Smooth muscle cell (in vitro differentiated cells): ENCODE measurements at regions not wholly inside any gene's neighbourhood (a gene's known extent, or its start where the extent isn't known, plus 50 kb on each side); places are given as distances from the start of the nearest gene placed in this dataset.

Source experiments
- DNase-seq: peaks from one replicate; lab custom pipeline; 2025; ENCODE audit not compliant: unreplicated experiment; lab: John Stamatoyannopoulos, UW
- H2AFZ ChIP-seq: fragments of 200-600 bp; sonication (generic); 2 replicates; pipeline ENCODE4 v1.6.0; 2016; ENCODE audit warnings: antibody characterized with exemption, low read depth, mild to moderate bottlenecking
- H3F3A ChIP-seq: fragments of 200-600 bp; sonication (generic); 2 replicates; pipeline ENCODE4 v1.6.0; 2017; ENCODE audit warnings: antibody characterized with exemption, low read depth
- H3K27ac ChIP-seq: fragments of 200-600 bp; sonication (generic); 2 replicates; pipeline ENCODE4 v1.5.1; 2016; ENCODE audit warnings: low read depth, mild to moderate bottlenecking
- H3K27me3 ChIP-seq: fragments of 200-600 bp; sonication (generic); 2 replicates; pipeline ENCODE4 v1.6.1; 2016; ENCODE audit warnings: low read depth, mild to moderate bottlenecking
- H3K36me3 ChIP-seq: fragments of 200-600 bp; sonication (generic); 2 replicates; pipeline ENCODE4 v1.5.1; 2016; ENCODE audit warnings: low read depth
- H3K4me1 ChIP-seq: fragments of 200-600 bp; sonication (generic); 2 replicates; pipeline ENCODE4 v1.5.1; 2016; ENCODE audit warnings: low read depth
- H3K4me2 ChIP-seq: fragments of 200-600 bp; sonication (generic); 2 replicates; pipeline ENCODE4 v1.6.0; 2016; ENCODE audit warnings: mild to moderate bottlenecking
- H3K4me3 ChIP-seq: fragments of 200-600 bp; sonication (generic); 2 replicates; pipeline ENCODE4 v1.5.1; 2016; ENCODE audit warnings: mild to moderate bottlenecking
- H3K79me2 ChIP-seq: fragments of 200-600 bp; sonication (generic); 2 replicates; pipeline ENCODE4 v1.6.0; 2016; ENCODE audit warnings: low read depth, mild to moderate bottlenecking
- H3K9ac ChIP-seq: fragments of 200-600 bp; sonication (generic); 2 replicates; pipeline ENCODE4 v1.6.0; 2016; ENCODE audit warnings: low read depth
- H3K9me3 ChIP-seq: fragments of 200-600 bp; sonication (generic); replicated peaks from 2 replicates; pipeline ENCODE4 v1.5.1; 2016; ENCODE audit warnings: low read depth
- H4K20me1 ChIP-seq: fragments of 200-600 bp; sonication (generic); 2 replicates; pipeline ENCODE4 v1.6.0; 2016; ENCODE audit warnings: low read depth
- WGBS: methylation state at CpG from one replicate; pipeline ENCODE4 v1.1.7; 2016; ENCODE audit warnings: low lambda C conversion rate; 5-methylcytosine and 5-hydroxymethylcytosine counted together
- TF ChIP-seq, protein P1 (sequence below): fragments of 200-600 bp; sonication (generic); IDR thresholded peaks from 2 replicates; pipeline ENCODE4 v1.5.1; 2017; ENCODE audit warnings: borderline replicate concordance, mild to moderate bottlenecking, antibody characterized with exemption; ENCODE audit not compliant: insufficient read depth, poor library complexity, severe bottlenecking

DNA sequence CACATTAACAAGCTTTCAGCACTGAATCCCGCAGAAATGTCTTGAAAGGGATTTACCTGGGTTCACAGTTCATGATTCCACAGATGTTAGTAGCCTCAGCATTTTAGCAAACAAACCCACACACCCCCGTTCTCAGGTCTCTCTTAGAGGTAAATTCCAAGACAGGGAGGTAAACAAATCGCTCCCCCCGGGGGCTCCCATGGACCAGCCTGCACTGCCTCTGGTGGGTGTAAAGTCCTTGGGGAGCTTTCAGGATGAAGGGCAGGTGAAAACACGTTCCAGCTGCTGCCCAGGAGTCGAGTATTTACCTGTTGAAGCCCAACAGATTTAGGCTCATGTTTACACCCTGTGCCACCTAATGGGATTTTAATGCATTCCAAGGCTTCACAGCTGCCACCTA, 187.0 kb upstream of the FOXQ1 start:
- H3F3A ChIP-seq = no peaks in the 10 kb centered on the region
- H3K27ac ChIP-seq = no peak overlapping the region
- no peak overlapping the region for H3K4me2 ChIP-seq
- H3K9me3 ChIP-seq = no peaks in the 10 kb centered on the region
- no peak overlapping the region for H2AFZ ChIP-seq
- no peak overlapping the region for H3K4me3 ChIP-seq
- DNase-seq = no peak
- WGBS = 79% methylated on average over 6 of the region's 6 CpGs
- no peaks in the 10 kb centered on the region for H3K79me2 ChIP-seq
- TF ChIP-seq, protein P1, sequence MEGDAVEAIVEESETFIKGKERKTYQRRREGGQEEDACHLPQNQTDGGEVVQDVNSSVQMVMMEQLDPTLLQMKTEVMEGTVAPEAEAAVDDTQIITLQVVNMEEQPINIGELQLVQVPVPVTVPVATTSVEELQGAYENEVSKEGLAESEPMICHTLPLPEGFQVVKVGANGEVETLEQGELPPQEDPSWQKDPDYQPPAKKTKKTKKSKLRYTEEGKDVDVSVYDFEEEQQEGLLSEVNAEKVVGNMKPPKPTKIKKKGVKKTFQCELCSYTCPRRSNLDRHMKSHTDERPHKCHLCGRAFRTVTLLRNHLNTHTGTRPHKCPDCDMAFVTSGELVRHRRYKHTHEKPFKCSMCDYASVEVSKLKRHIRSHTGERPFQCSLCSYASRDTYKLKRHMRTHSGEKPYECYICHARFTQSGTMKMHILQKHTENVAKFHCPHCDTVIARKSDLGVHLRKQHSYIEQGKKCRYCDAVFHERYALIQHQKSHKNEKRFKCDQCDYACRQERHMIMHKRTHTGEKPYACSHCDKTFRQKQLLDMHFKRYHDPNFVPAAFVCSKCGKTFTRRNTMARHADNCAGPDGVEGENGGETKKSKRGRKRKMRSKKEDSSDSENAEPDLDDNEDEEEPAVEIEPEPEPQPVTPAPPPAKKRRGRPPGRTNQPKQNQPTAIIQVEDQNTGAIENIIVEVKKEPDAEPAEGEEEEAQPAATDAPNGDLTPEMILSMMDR = no peak
- no peaks in the 10 kb centered on the region for H3K4me1 ChIP-seq
- H3K36me3 ChIP-seq = no peaks in the 10 kb centered on the region
- no peak overlapping the region for H3K9ac ChIP-seq
- H4K20me1 ChIP-seq = no peaks in the 10 kb centered on the region
- no peaks in the 10 kb centered on the region for H3K27me3 ChIP-seq

DNA sequence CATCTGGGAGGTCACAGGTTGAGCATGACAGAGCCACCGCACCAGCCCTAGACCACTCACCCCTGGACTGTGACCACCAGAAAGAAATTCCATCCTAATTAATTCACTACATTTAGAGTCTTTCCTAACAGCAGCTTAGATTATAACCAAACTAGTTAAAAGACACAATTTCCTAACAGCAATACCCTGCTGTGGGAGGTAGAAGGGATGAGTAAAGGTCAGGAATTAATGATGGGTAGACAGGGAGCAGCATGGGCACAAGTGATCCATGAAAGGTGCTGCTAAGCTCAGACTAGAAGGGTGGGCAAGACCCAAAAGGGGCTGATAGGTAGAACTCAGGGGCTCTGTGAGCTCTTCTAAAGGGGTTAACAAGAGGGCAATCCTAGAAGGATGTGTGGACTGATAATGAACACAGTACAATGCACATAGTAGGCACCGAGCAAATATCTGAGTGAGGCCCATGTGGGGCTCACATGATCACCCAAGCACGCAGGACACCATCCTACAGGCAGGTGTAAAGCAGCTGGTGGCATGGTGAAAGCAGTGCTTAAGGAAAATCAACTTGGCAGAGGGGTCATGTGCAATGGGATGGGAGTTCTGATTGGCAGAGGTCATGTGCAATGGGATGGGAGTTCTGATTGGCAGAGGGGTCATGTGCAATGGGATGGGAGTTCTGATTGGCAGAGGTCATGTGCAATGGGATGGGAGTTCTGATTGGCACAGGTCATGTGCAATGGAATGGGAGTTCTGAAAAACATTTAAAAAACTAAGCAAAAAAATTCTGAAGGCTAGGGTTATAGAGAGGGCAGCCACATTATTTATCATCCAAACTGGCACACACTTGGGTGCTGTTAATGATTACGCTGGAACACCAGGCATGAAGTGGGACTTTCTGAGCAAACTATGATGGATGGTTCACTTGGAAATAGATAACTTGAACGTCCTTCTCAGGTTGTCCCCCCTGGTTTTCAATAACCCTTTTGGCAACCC, 188.2 kb upstream of the FOXQ1 start:
- H4K20me1 ChIP-seq = no peaks in the 10 kb centered on the region
- 94% methylated on average over 5 of the region's 5 CpGs for WGBS
- no peak overlapping the region for H2AFZ ChIP-seq
- TF ChIP-seq, protein P1 = no peak
- no peak overlapping the region for H3K27ac ChIP-seq
- no peaks in the 10 kb centered on the region for H3K4me1 ChIP-seq
- H3K79me2 ChIP-seq = no peaks in the 10 kb centered on the region
- H3K27me3 ChIP-seq = no peaks in the 10 kb centered on the region
- no peak for DNase-seq
- no peaks in the 10 kb centered on the region for H3K36me3 ChIP-seq
- H3K9ac ChIP-seq = no peak overlapping the region
- no peak overlapping the region for H3K4me3 ChIP-seq
- H3K9me3 ChIP-seq = no peaks in the 10 kb centered on the region
- no peaks in the 10 kb centered on the region for H3F3A ChIP-seq
- no peak overlapping the region for H3K4me2 ChIP-seq

DNA sequence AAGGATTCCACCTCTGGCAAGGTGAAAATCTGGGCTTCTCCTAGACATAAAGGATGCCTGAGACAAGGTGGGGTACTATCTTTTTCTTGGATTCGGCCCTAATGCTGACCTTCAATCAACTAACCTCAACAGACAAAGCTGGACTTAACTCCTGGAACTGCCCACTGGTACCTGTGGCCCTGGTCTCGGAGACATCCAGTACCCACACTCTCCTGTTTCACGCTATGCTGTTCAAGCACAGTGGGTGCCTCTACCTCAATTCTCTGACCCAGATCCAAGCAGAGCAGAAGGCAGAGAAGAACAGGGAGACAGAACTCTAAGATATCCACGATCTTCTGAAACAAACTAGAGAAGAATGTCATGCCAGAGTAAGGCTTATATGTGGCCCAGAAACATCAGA, 189.8 kb upstream of the FOXQ1 start:
- 94% methylated on average over 4 of the region's 4 CpGs for WGBS
- H3K9me3 ChIP-seq = no peaks in the 10 kb centered on the region
- H3K79me2 ChIP-seq = no peaks in the 10 kb centered on the region
- H3K36me3 ChIP-seq = no peaks in the 10 kb centered on the region
- H3K4me3 ChIP-seq = no peak overlapping the region
- no peaks in the 10 kb centered on the region for H4K20me1 ChIP-seq
- H3K4me1 ChIP-seq = no peaks in the 10 kb centered on the region
- H3K27ac ChIP-seq = no peak overlapping the region
- H3K9ac ChIP-seq = no peak overlapping the region
- H3F3A ChIP-seq = no peaks in the 10 kb centered on the region
- no peak overlapping the region for H2AFZ ChIP-seq
- no peak for DNase-seq
- H3K4me2 ChIP-seq = no peak overlapping the region
- H3K27me3 ChIP-seq = no peaks in the 10 kb centered on the region
- TF ChIP-seq, protein P1 = no peak

DNA sequence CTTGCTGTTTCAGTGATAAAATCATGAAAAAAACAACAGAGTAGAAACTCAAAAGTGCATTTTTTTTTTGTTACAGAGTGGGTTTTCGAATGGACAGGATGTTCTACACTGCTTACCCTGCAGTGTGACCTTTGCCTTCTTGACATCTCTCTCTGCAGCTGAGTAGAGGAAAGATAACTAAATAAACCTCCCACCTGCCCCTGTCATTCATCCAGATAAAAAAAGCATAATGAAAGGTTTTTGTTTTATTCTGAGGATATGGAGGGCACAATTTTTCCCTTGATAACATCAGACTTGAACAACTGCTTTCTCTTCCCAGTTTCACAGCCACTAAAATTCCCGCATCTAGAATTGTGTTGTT, 193.6 kb upstream of the FOXQ1 start:
- no peaks in the 10 kb centered on the region for H3K27me3 ChIP-seq
- H3K9me3 ChIP-seq = no peaks in the 10 kb centered on the region
- no peak overlapping the region for H3K9ac ChIP-seq
- no peak overlapping the region for H3K4me3 ChIP-seq
- no peak for DNase-seq
- 91% methylated on average over 2 of the region's 2 CpGs for WGBS
- no peaks in the 10 kb centered on the region for H3F3A ChIP-seq
- no peak overlapping the region for H3K4me2 ChIP-seq
- no peaks in the 10 kb centered on the region for H3K4me1 ChIP-seq
- no peak overlapping the region for H3K27ac ChIP-seq
- no peaks in the 10 kb centered on the region for H3K79me2 ChIP-seq
- no peaks in the 10 kb centered on the region for H3K36me3 ChIP-seq
- TF ChIP-seq, protein P1 = no peak
- H2AFZ ChIP-seq = no peak overlapping the region
- no peaks in the 10 kb centered on the region for H4K20me1 ChIP-seq
